GM21737 (cell line): ENCODE measurements at regions not wholly inside any gene's neighbourhood (a gene's known extent, or its start where the extent isn't known, plus 50 kb on each side); places are given as distances from the start of the nearest gene placed in this dataset.
"Not testable (repeated sequence)": the region's sequence is repeated elsewhere in the genome, so short reads cannot be mapped to it uniquely, and the experiment has no call there.

Experiments used
- ATAC-seq: cut with Tn5 transposase; IDR thresholded peaks from one replicate; pipeline ENCODE4 v1.9.1; 2021; ENCODE audit warnings: mild to moderate bottlenecking, moderate library complexity; ENCODE audit not compliant: unreplicated experiment

- no peak for ATAC-seq
Observed at GRCh38 chr2:72032481-72033041, 115.1 kb downstream of the CYP26B1 start.

- no peak for ATAC-seq
Observed at GRCh38 chr2:72031346-72032110, 116.1 kb downstream of the CYP26B1 start.

DNA sequence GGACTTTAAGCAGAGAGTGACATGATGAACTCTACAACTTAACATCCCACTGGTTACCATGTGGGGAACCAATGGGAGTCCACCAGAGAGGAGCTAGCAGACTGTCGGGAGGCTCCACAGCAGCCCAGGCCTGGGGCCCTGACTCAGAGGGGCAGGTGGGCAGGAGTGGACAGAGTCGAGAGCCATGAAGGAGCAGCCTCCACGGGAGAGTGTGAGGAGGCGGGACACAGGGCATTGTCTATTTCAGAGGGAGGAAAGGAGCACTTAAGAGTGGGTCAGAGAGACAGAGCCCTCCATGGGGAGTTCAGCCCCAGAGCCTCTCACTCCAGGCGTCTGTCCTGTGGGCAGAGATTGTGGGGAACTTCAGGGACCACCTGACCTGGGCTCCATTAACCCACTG lies 118.7 kb downstream of the CYP26B1 start:
- ATAC-seq, result no peak

DNA sequence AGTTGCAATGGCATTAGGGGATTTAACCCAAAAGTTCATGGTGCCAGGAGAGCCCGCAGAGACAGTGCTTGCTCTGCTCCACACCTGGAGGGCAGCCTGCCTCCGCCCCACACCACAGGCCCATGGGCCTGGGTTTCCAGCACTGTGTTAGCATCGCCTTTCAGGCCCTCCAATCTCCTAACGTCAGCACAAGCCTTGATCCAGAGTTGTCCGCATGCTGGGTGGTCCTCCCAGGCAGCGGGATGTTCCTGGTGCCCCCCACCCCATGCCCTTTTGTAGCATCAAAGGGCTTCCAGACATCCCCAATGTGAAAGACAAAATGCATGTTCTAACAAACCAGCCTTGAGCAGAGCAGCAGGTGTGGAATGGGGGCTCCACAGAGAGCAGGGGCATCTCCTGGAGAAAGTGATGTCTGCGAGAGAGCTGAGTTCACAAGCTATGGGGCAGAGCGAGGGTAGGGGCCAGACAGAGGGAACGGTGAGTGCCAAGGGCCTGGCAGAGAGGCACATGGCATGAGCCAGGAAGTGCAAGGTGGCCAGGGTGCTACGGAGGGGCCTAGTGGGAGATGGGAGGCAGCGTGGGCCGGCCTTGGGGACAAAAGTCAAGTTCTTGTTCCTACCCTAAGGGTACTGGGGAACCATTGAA lies 119.2 kb downstream of the CYP26B1 start:
- ATAC-seq, result no peak

GRCh38 chr2:72027426-72028161 lies 120.1 kb downstream of the CYP26B1 start:
- ATAC-seq, result no peak

- no peak for ATAC-seq
Observed at GRCh38 chr2:72026819-72027425, 120.7 kb downstream of the CYP26B1 start.

- no peak for ATAC-seq
Observed at GRCh38 chr2:72024451-72025175, 123.0 kb downstream of the CYP26B1 start.

- no peak for ATAC-seq
Observed at GRCh38 chr2:72023678-72024390, 123.8 kb downstream of the CYP26B1 start.

DNA sequence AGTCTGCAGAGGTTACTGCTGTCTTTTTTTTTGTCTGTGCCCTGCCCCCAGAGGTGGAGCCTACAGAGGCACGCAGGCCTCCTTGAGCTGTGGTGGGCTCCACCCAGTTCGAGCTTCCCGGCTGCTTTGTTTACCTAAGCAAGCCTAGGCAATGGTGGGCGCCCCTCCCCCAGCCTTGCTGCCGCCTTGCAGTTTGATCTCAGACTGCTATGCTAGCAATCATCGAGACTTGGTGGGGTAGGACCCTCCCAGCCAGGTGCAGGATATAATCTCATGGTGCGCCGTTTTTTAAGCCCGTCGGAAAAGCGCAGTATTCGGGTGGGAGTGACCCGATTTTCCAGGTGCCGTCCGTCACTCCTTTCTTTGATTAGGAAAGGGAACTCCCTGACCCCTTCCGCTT lies 126.3 kb downstream of the CYP26B1 start:
- ATAC-seq, result not testable (repeated sequence)

GRCh38 chr2:72015266-72015665 lies 132.4 kb downstream of the CYP26B1 start:
- no peak for ATAC-seq

- ATAC-seq, result no peak
Observed at GRCh38 chr2:72014831-72015230, 132.8 kb downstream of the CYP26B1 start.

GRCh38 chr2:72013726-72014125 lies 133.9 kb downstream of the CYP26B1 start:
- ATAC-seq, result no peak

- no peak for ATAC-seq
Observed at GRCh38 chr2:72012886-72013574, 134.6 kb downstream of the CYP26B1 start.

GRCh38 chr2:72011791-72012190 lies 135.9 kb downstream of the CYP26B1 start:
- ATAC-seq, result no peak

DNA sequence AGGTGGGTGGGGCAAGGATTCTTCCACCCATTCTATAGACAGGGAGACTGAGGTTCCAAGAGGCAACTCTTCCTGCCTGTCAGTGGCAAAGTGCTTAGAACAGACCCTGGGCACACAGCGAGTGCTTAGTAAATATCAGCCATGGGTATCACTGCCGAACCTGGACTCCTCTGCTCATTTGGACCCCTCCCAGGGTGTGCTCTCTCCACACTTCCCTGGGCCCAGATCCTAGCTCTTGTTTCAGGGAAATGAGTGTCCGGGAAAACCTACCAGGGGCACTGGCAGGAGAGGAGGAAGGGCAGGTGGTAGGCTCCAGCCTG lies 136.3 kb downstream of the CYP26B1 start:
- no peak for ATAC-seq

DNA sequence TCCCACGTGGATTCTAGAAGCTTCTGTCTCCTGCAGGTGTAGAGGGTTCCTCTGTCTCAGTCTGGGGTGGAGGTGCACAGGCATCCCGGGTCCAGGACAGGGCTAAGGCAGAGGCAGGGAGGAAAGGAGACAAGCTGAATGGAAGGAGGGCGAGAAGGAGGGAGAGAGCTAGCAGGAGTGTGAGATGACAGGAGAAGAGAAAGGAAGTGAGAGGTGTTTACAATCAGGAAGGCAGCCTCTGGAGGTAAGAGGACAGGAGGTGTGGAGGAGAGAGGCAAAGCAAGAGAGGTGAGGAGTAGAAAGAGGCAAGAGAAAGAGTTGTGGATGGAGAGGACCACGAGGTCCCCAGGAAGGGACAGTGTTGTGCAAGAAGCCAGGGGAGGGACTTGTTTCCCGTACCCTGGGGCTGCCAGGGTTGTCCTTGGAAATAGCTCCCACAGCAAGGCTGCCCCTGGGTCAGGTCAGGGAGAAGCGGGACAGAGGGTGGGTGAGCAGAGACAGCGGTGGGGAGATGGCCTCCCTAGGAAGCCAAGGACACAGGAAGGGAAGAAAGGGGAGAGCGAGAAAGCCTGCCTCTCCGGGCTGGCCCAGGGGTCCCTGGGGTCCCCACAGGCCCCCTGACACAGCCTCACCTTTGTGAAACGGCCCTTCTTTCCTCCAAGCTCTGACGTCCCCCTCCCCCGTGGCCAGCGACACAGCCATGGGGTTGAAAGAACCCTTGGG lies 136.9 kb downstream of the CYP26B1 start:
- no peak for ATAC-seq

- no peak for ATAC-seq
Observed at GRCh38 chr2:72008608-72009007, 139.1 kb downstream of the CYP26B1 start.

DNA sequence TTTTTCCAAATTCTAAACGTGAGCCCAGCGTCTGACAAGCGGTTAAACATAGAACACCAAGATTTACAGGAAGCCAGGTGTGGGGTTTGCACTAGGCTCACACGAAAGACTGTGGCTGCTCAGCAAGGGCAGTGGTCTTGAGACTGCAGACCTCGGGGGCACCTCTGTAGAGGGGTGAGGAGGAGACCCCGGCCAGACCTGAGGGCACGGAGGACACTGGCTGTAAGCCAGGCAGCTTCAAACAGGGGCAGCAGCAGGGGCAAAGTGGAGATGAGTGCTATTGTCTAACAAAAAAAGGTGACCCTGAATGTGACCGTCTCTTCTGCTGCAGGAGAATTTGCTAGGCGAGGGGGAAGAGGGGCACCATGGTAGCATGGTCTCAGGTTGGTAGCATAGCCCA lies 140.3 kb downstream of the CYP26B1 start:
- ATAC-seq, result no peak
